NCI-H2227 (cell line): ENCODE measurements at regions not wholly inside any gene's neighbourhood (a gene's known extent, or its start where the extent isn't known, plus 50 kb on each side); places are given as distances from the start of the nearest gene placed in this dataset.
"Not testable (repeated sequence)": the region's sequence is repeated elsewhere in the genome, so short reads cannot be mapped to it uniquely, and the experiment has no call there.

Experiments
- DNase-seq: peaks from one replicate; lab custom pipeline; 2025; ENCODE audit not compliant: unreplicated experiment; lab: John Stamatoyannopoulos, UW

GRCh38 chr10:80945264-80945880 lies 407.7 kb downstream of the SH2D4B start:
- no peak for DNase-seq

- no peak for DNase-seq
Measured at GRCh38 chr10:80946073-80946472, 408.4 kb downstream of the SH2D4B start.

- no peak for DNase-seq
Measured at GRCh38 chr10:80946957-80947726, 409.4 kb downstream of the SH2D4B start.

GRCh38 chr10:80949785-80950184 lies 412.1 kb downstream of the SH2D4B start:
- DNase-seq = no peak

- DNase-seq = no peak
Measured at GRCh38 chr10:80952436-80952835, 414.7 kb downstream of the SH2D4B start.

GRCh38 chr10:80957161-80957560 lies 419.5 kb downstream of the SH2D4B start:
- no peak for DNase-seq

- DNase-seq = no peak
Measured at GRCh38 chr10:80964179-80964578, 426.5 kb downstream of the SH2D4B start.

- no peak for DNase-seq
Measured at GRCh38 chr10:80964955-80965614, 427.4 kb downstream of the SH2D4B start.

- no peak for DNase-seq
Measured at GRCh38 chr10:80966326-80966986, 428.8 kb downstream of the SH2D4B start.

GRCh38 chr10:80967357-80967756 lies 429.7 kb downstream of the SH2D4B start:
- DNase-seq = not testable (repeated sequence)

- DNase-seq = no peak
Measured at GRCh38 chr10:80968903-80969302, 431.2 kb downstream of the SH2D4B start.

- DNase-seq = no peak
Measured at GRCh38 chr10:80971461-80971860, 433.8 kb downstream of the SH2D4B start.

GRCh38 chr10:80976658-80977057 lies 439.0 kb downstream of the SH2D4B start:
- no peak for DNase-seq

- DNase-seq = no peak
Measured at GRCh38 chr10:80985102-80985501, 447.4 kb downstream of the SH2D4B start.

GRCh38 chr10:80986596-80986995 lies 448.9 kb downstream of the SH2D4B start:
- no peak for DNase-seq

- no peak for DNase-seq
Measured at GRCh38 chr10:80988755-80989154, 451.1 kb downstream of the SH2D4B start.

- DNase-seq = no peak
Measured at GRCh38 chr10:80996615-80997193, 459.0 kb downstream of the SH2D4B start.

GRCh38 chr10:81000781-81001180 lies 463.1 kb downstream of the SH2D4B start:
- DNase-seq = no peak

GRCh38 chr10:81002382-81002781 lies 464.7 kb downstream of the SH2D4B start:
- no peak for DNase-seq

GRCh38 chr10:81007872-81008271 lies 470.2 kb downstream of the SH2D4B start:
- no peak for DNase-seq

- no peak for DNase-seq
Measured at GRCh38 chr10:81008726-81009125, 471.0 kb downstream of the SH2D4B start.
